ENCODE measurements at regions not wholly inside any gene's neighbourhood (a gene's known extent, or its start where the extent isn't known, plus 50 kb on each side); places are given as distances from the start of the nearest gene placed in this dataset.
"Not testable (repeated sequence)": the region's sequence is repeated elsewhere in the genome, so short reads cannot be mapped to it uniquely, and the experiment has no call there.

- DNase-seq; H3K4me1 Mint-ChIP-seq; H4K20me1 ChIP-seq (ENCODE audit: insufficient read depth, low read length); H3K9ac ChIP-seq (ENCODE audit: insufficient read depth, low read length, poor library complexity, severe bottlenecking); H3K4me1 ChIP-seq (ENCODE audit: control insufficient read depth in 1 of 2, insufficient read depth in 2 of 2, low read length in 2 of 2); H3K27ac ChIP-seq (ENCODE audit: low read depth in 1 of 2, low read length in 2 of 2); H3K4me2 ChIP-seq (replicated peaks; ENCODE audit: extremely low read depth, low read length, poor library complexity, severe bottlenecking); H3K36me3 ChIP-seq (replicated peaks in 1 of 2; ENCODE audit: control insufficient read depth in 1 of 2, insufficient read depth in 2 of 2, low read length in 2 of 2); H3K79me2 ChIP-seq (ENCODE audit: insufficient read depth, low read length); H3K9me3 ChIP-seq (replicated peaks in 1 of 2; ENCODE audit: control insufficient read depth in 1 of 2, insufficient read depth in 1 of 2, low read length in 2 of 2); H3K27me3 ChIP-seq (ENCODE audit: control insufficient read depth in 2 of 2, insufficient read depth in 2 of 2, low read length in 2 of 2); H3K4me3 ChIP-seq (replicated peaks in 1 of 3; ENCODE audit: low read depth in 2 of 3, low read length in 3 of 3); H3K9me3 Mint-ChIP-seq; H2AFZ ChIP-seq (ENCODE audit: insufficient read depth, low read depth, low read length, poor library complexity, severe bottlenecking); H3K36me3 Mint-ChIP-seq; intact Hi-C loops (cut with micrococcal nuclease): not testable (repeated sequence)
- peak overlapping the region in 1 of 2 donors; percentile 28 for H3K4me3 Mint-ChIP-seq
- WGBS (ENCODE audit: insufficient coverage): no CpG with 5 or more reads among the region's 6 CpGs
- H3K27me3 Mint-ChIP-seq (ENCODE audit: low read depth in 3 of 3): peaks cover 8 to 12% (median 9%) of the 10 kb centered on the region in 3 donors
- H3K27ac Mint-ChIP-seq: peak overlapping the region in 1 of 7 donors; percentile 43
These were observed 83.4 kb downstream of the UNC93B1 start for GRCh38 chr11:67920546-67920945.

- intact Hi-C loops (cut with micrococcal nuclease); H3K27me3 ChIP-seq (ENCODE audit: control insufficient read depth in 2 of 2, insufficient read depth in 2 of 2, low read length in 2 of 2); H4K20me1 ChIP-seq (ENCODE audit: insufficient read depth, low read length); H3K4me1 Mint-ChIP-seq; DNase-seq; H3K27ac ChIP-seq (ENCODE audit: low read depth in 1 of 2, low read length in 2 of 2); H3K9me3 ChIP-seq (replicated peaks in 1 of 2; ENCODE audit: control insufficient read depth in 1 of 2, insufficient read depth in 1 of 2, low read length in 2 of 2); H3K4me1 ChIP-seq (ENCODE audit: control insufficient read depth in 1 of 2, insufficient read depth in 2 of 2, low read length in 2 of 2); H3K4me2 ChIP-seq (replicated peaks; ENCODE audit: extremely low read depth, low read length, poor library complexity, severe bottlenecking); H2AFZ ChIP-seq (ENCODE audit: insufficient read depth, low read depth, low read length, poor library complexity, severe bottlenecking); H3K36me3 Mint-ChIP-seq; H3K9ac ChIP-seq (ENCODE audit: insufficient read depth, low read length, poor library complexity, severe bottlenecking); H3K36me3 ChIP-seq (replicated peaks in 1 of 2; ENCODE audit: control insufficient read depth in 1 of 2, insufficient read depth in 2 of 2, low read length in 2 of 2); H3K79me2 ChIP-seq (ENCODE audit: insufficient read depth, low read length); H3K4me3 ChIP-seq (replicated peaks in 1 of 3; ENCODE audit: low read depth in 2 of 3, low read length in 3 of 3); H3K4me3 Mint-ChIP-seq: not testable (repeated sequence)
- Mint-ChIP-seq H3K27ac (peak overlapping the region in 1 of 7 donors; percentile 54), H3K9me3 (peaks cover 8 to 18% (median 13%) of the 10 kb centered on the region in 7 donors), H3K27me3 (ENCODE audit: low read depth in 3 of 3) (peaks cover 7 to 18% (median 14%) of the 10 kb centered on the region in 3 donors)
- 93% methylated on average over 3 of the region's 3 CpGs for WGBS (ENCODE audit: insufficient coverage)
These were observed 91.7 kb downstream of the UNC93B1 start for GRCh38 chr11:67912184-67912583.

- Mint-ChIP-seq H3K9me3 (peaks cover 8 to 18% (median 13%) of the 10 kb centered on the region in 7 donors), H3K27me3 (ENCODE audit: low read depth in 3 of 3) (peaks cover 4 to 16% (median 15%) of the 10 kb centered on the region in 3 donors)
- DNase-seq; H2AFZ ChIP-seq (ENCODE audit: insufficient read depth, low read depth, low read length, poor library complexity, severe bottlenecking); H3K79me2 ChIP-seq (ENCODE audit: insufficient read depth, low read length); H3K27ac ChIP-seq (ENCODE audit: low read depth in 1 of 2, low read length in 2 of 2); H4K20me1 ChIP-seq (ENCODE audit: insufficient read depth, low read length); H3K36me3 Mint-ChIP-seq; H3K27me3 ChIP-seq (ENCODE audit: control insufficient read depth in 2 of 2, insufficient read depth in 2 of 2, low read length in 2 of 2); H3K4me1 ChIP-seq (ENCODE audit: control insufficient read depth in 1 of 2, insufficient read depth in 2 of 2, low read length in 2 of 2); H3K36me3 ChIP-seq (replicated peaks in 1 of 2; ENCODE audit: control insufficient read depth in 1 of 2, insufficient read depth in 2 of 2, low read length in 2 of 2); H3K9me3 ChIP-seq (replicated peaks in 1 of 2; ENCODE audit: control insufficient read depth in 1 of 2, insufficient read depth in 1 of 2, low read length in 2 of 2); intact Hi-C loops (cut with micrococcal nuclease); H3K4me3 Mint-ChIP-seq; H3K4me3 ChIP-seq (replicated peaks in 1 of 3; ENCODE audit: low read depth in 2 of 3, low read length in 3 of 3); H3K9ac ChIP-seq (ENCODE audit: insufficient read depth, low read length, poor library complexity, severe bottlenecking); H3K27ac Mint-ChIP-seq; H3K4me2 ChIP-seq (replicated peaks; ENCODE audit: extremely low read depth, low read length, poor library complexity, severe bottlenecking); H3K4me1 Mint-ChIP-seq: not testable (repeated sequence)
- WGBS (ENCODE audit: insufficient coverage): no CpG with 5 or more reads among the region's 2 CpGs
These were observed 92.7 kb downstream of the UNC93B1 start for GRCh38 chr11:67911211-67911610.

GRCh38 chr11:67910803-67911202, 93.1 kb downstream of the UNC93B1 start:
- H3K27me3 Mint-ChIP-seq (ENCODE audit: low read depth in 3 of 3): peaks cover 7 to 15% (median 15%) of the 10 kb centered on the region in 3 donors
- intact Hi-C loops (cut with micrococcal nuclease): not testable (repeated sequence)

More at GRCh38 chr11:67910803-67911202, 93.1 kb downstream of the UNC93B1 start:
- H3K27me3 ChIP-seq (ENCODE audit: control insufficient read depth in 2 of 2, insufficient read depth in 2 of 2, low read length in 2 of 2); H3K4me2 ChIP-seq (replicated peaks; ENCODE audit: extremely low read depth, low read length, poor library complexity, severe bottlenecking); H3K9me3 ChIP-seq (replicated peaks in 1 of 2; ENCODE audit: control insufficient read depth in 1 of 2, insufficient read depth in 1 of 2, low read length in 2 of 2); H3K36me3 Mint-ChIP-seq; H4K20me1 ChIP-seq (ENCODE audit: insufficient read depth, low read length); H3K4me1 ChIP-seq (ENCODE audit: control insufficient read depth in 1 of 2, insufficient read depth in 2 of 2, low read length in 2 of 2); H2AFZ ChIP-seq (ENCODE audit: insufficient read depth, low read depth, low read length, poor library complexity, severe bottlenecking); H3K9ac ChIP-seq (ENCODE audit: insufficient read depth, low read length, poor library complexity, severe bottlenecking); H3K4me1 Mint-ChIP-seq; H3K4me3 Mint-ChIP-seq; H3K36me3 ChIP-seq (replicated peaks in 1 of 2; ENCODE audit: control insufficient read depth in 1 of 2, insufficient read depth in 2 of 2, low read length in 2 of 2); DNase-seq; H3K27ac ChIP-seq (ENCODE audit: low read depth in 1 of 2, low read length in 2 of 2); H3K79me2 ChIP-seq (ENCODE audit: insufficient read depth, low read length); H3K27ac Mint-ChIP-seq; H3K4me3 ChIP-seq (replicated peaks in 1 of 3; ENCODE audit: low read depth in 2 of 3, low read length in 3 of 3): not testable (repeated sequence)
- WGBS (ENCODE audit: insufficient coverage): no CpG with 5 or more reads among the region's 1 CpG
- peaks cover 8 to 18% (median 13%) of the 10 kb centered on the region in 7 donors for H3K9me3 Mint-ChIP-seq

Data from CD14-positive monocyte (primary cell).